Spleen (tissue), 7 donors: ENCODE measurements at regions not wholly inside any gene's neighbourhood (a gene's known extent, or its start where the extent isn't known, plus 50 kb on each side); places are given as distances from the start of the nearest gene placed in this dataset.

Experiments used
- POLR2A ChIP-seq, 3 donors: fragments of 450-650 bp; IDR thresholded peaks; one replicate each; pipeline ENCODE4 v1.5.1; 2017; ENCODE audit warnings: antibody characterized with exemption in 3 of 3, mild to moderate bottlenecking in 1 of 3
- TF ChIP-seq, protein P1 (sequence below), 11 experiments: fragments of 200-600 bp in 7 of 11; fragments of 450-650 bp in 4 of 11; sonication (generic) in 4 of 11; IDR thresholded peaks in 8 of 11; conservative IDR thresholded peaks in 3 of 11; 1 replicate in 7 of 11; 2 replicates in 4 of 11; pipeline versions ENCODE4 v1.4.0 to v1.8.0; 2016 to 2021; ENCODE audit warnings: antibody characterized with exemption in 11 of 11, inconsistent platforms in 4 of 11, mild to moderate bottlenecking in 1 of 11
- donor health status: DM: no; HTN: no; CAD: no; lungs with moderate emphysema.
- donor health status: DM: no; HTN: no; CAD: no.
- donor health status: DM: no; HTN: no; CAD: no.

DNA sequence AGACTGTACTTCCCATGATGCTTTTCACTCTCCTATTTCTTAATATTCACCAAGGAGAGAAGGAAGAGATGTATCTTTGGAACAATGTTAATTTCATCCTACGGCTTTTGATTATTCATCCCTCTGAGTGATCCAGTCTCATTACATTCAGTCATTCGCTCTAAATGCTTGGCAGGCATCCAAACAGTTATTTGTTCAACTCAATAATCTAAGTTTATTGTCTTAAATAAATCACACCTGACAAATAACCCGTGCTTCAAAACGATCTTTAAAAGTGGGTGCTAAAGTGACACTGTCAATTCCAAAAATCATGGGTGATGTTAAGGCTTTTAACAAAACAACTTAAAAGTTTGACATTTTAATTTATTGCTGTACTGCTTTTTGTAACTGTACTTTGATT is 233.1 kb downstream of the RASEF start:
- TF ChIP-seq, protein P1, sequence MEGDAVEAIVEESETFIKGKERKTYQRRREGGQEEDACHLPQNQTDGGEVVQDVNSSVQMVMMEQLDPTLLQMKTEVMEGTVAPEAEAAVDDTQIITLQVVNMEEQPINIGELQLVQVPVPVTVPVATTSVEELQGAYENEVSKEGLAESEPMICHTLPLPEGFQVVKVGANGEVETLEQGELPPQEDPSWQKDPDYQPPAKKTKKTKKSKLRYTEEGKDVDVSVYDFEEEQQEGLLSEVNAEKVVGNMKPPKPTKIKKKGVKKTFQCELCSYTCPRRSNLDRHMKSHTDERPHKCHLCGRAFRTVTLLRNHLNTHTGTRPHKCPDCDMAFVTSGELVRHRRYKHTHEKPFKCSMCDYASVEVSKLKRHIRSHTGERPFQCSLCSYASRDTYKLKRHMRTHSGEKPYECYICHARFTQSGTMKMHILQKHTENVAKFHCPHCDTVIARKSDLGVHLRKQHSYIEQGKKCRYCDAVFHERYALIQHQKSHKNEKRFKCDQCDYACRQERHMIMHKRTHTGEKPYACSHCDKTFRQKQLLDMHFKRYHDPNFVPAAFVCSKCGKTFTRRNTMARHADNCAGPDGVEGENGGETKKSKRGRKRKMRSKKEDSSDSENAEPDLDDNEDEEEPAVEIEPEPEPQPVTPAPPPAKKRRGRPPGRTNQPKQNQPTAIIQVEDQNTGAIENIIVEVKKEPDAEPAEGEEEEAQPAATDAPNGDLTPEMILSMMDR (IDR thresholded peaks at IDR 0.05 in 8 of 11, conservative IDR thresholded peaks at IDR 0.05 in 3 of 11) = no peak
- no peak for TF ChIP-seq POLR2A (IDR thresholded peaks at IDR 0.05)
